ENCODE measurements at regions not wholly inside any gene's neighbourhood (a gene's known extent, or its start where the extent isn't known, plus 50 kb on each side); places are given as distances from the start of the nearest gene placed in this dataset.

- ATAC-seq (no peak), DNase-seq (no peak)
- 67 to 79% methylated on average over 2 of the region's 2 CpGs for WGBS, 2 donors
- no peak overlapping the region for H3K27ac ChIP-seq
- intact Hi-C loops (cut with DNase I) = no loop called here
- H3K4me3 ChIP-seq = no peak overlapping the region
- H3K36me3 ChIP-seq (replicated peaks in 1 of 2; ENCODE audit: insufficient read depth in 1 of 2, low read depth in 2 of 2) = no peaks in the 10 kb centered on the region
- H3K9me3 ChIP-seq = no peaks in the 10 kb centered on the region
- H3K4me1 ChIP-seq = no peaks in the 10 kb centered on the region
- H3K27me3 ChIP-seq = no peaks in the 10 kb centered on the region
- TF ChIP-seq, protein P1, sequence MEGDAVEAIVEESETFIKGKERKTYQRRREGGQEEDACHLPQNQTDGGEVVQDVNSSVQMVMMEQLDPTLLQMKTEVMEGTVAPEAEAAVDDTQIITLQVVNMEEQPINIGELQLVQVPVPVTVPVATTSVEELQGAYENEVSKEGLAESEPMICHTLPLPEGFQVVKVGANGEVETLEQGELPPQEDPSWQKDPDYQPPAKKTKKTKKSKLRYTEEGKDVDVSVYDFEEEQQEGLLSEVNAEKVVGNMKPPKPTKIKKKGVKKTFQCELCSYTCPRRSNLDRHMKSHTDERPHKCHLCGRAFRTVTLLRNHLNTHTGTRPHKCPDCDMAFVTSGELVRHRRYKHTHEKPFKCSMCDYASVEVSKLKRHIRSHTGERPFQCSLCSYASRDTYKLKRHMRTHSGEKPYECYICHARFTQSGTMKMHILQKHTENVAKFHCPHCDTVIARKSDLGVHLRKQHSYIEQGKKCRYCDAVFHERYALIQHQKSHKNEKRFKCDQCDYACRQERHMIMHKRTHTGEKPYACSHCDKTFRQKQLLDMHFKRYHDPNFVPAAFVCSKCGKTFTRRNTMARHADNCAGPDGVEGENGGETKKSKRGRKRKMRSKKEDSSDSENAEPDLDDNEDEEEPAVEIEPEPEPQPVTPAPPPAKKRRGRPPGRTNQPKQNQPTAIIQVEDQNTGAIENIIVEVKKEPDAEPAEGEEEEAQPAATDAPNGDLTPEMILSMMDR (IDR thresholded peaks at IDR 0.05) = no peak
- TF ChIP-seq POLR2A (IDR thresholded peaks at IDR 0.05) = no peak
Observed at GRCh38 chr4:38284294-38285030, 324.3 kb downstream of the PTTG2 start.

GRCh38 chr4:38287101-38287851 lies 327.1 kb downstream of the PTTG2 start:
- Histone ChIP-seq H3K9me3 (no peaks in the 10 kb centered on the region), H3K4me3 (no peak overlapping the region), H3K27ac (no peak overlapping the region), H3K36me3 (replicated peaks in 1 of 2; ENCODE audit: insufficient read depth in 1 of 2, low read depth in 2 of 2) (no peaks in the 10 kb centered on the region), H3K4me1 (no peaks in the 10 kb centered on the region), H3K27me3 (no peaks in the 10 kb centered on the region)
- 79 to 81% methylated on average over 10 of the region's 10 CpGs for WGBS, 2 donors
- TF ChIP-seq, protein P1 (IDR thresholded peaks at IDR 0.05) = no peak
- TF ChIP-seq POLR2A (IDR thresholded peaks at IDR 0.05) = no peak
- intact Hi-C loops (cut with DNase I) = no loop called here
- DNase-seq (no peak), ATAC-seq (no peak)

DNA sequence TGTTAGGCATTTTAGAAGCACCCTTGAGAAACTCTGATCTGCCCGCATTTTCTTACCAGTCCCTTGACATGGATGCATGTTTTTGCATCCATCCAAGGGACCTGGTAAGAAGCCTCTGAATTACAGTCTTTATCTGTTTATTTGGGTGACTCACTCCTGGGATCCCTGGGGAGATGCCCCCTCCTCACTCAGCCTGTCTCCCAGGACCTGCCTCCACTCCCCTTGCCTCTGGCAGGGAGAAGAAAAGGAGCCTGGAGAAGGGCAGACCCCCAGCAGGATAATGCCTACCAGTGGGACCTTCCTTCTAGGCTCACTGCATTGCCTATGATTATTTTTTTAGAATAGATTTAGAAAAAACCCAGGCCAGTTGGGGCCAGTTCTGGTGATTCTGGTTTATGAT lies 329.4 kb downstream of the PTTG2 start:
- H3K4me1 ChIP-seq = no peaks in the 10 kb centered on the region
- 73 to 90% methylated on average over 1 of the region's 1 CpG for WGBS, 2 donors
- H3K9me3 ChIP-seq = no peaks in the 10 kb centered on the region
- H3K27ac ChIP-seq = no peak overlapping the region
- no peaks in the 10 kb centered on the region for H3K36me3 ChIP-seq (replicated peaks in 1 of 2; ENCODE audit: insufficient read depth in 1 of 2, low read depth in 2 of 2)
- H3K4me3 ChIP-seq = no peak overlapping the region
- TF ChIP-seq, protein P1 (IDR thresholded peaks at IDR 0.05) = no peak
- TF ChIP-seq POLR2A (IDR thresholded peaks at IDR 0.05) = no peak
- DNase-seq (no peak), ATAC-seq (no peak)
- no peaks in the 10 kb centered on the region for H3K27me3 ChIP-seq
- intact Hi-C loops (cut with DNase I) = no loop called here

GRCh38 chr4:38290366-38290765 lies 330.2 kb downstream of the PTTG2 start:
- Histone ChIP-seq H3K9me3 (no peaks in the 10 kb centered on the region), H3K4me3 (no peak overlapping the region), H3K36me3 (replicated peaks in 1 of 2; ENCODE audit: insufficient read depth in 1 of 2, low read depth in 2 of 2) (no peaks in the 10 kb centered on the region), H3K27ac (no peak overlapping the region), H3K27me3 (no peaks in the 10 kb centered on the region), H3K4me1 (no peaks in the 10 kb centered on the region)
- TF ChIP-seq POLR2A (IDR thresholded peaks at IDR 0.05) = no peak
- TF ChIP-seq, protein P1 (IDR thresholded peaks at IDR 0.05) = no peak
- DNase-seq = no peak
- ATAC-seq = no peak
- WGBS, 2 donors = 66 to 82% methylated on average over 3 of the region's 3 CpGs
- intact Hi-C loops (cut with DNase I) = no loop called here
